ENCODE measurements at regions not wholly inside any gene's neighbourhood (a gene's known extent, or its start where the extent isn't known, plus 50 kb on each side); places are given as distances from the start of the nearest gene placed in this dataset.

DNA sequence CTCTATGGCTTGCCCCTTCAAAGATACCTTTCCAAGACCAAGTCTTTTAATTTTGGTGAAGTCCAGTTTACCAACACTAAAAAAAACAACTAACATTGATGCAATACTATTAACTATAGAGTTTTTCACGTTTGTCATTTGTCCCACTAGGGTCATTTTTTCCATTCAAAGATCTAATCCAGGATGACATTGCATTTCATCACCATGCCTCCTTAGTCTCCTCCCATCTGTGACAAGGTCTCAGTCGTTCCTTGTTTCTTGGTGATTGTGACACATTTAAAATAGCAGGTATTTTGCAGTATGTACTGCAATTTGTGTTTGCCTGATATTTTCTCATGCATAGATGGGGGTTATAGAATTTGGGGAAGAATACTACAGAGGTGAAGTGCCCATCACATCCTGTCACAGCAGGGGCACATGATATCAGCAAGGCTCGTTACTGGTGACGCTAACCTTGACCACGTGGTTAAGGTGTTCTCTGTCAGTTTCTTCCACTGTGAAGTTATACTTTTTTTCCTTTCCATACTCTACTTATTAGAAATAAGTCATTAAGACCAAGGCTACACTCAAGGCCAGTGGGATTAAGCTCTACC, 799.2 kb upstream of the RAB6C start:
- ATAC-seq = no peak
- Histone ChIP-seq H3K27me3 (no peaks in the 10 kb centered on the region), H3K36me3 (no peaks in the 10 kb centered on the region), H3K9me3 (no peaks in the 10 kb centered on the region), H3K4me1 (no peaks in the 10 kb centered on the region), H3K27ac (no peak overlapping the region), H3K4me3 (no peak overlapping the region)
- TF ChIP-seq, protein P1, sequence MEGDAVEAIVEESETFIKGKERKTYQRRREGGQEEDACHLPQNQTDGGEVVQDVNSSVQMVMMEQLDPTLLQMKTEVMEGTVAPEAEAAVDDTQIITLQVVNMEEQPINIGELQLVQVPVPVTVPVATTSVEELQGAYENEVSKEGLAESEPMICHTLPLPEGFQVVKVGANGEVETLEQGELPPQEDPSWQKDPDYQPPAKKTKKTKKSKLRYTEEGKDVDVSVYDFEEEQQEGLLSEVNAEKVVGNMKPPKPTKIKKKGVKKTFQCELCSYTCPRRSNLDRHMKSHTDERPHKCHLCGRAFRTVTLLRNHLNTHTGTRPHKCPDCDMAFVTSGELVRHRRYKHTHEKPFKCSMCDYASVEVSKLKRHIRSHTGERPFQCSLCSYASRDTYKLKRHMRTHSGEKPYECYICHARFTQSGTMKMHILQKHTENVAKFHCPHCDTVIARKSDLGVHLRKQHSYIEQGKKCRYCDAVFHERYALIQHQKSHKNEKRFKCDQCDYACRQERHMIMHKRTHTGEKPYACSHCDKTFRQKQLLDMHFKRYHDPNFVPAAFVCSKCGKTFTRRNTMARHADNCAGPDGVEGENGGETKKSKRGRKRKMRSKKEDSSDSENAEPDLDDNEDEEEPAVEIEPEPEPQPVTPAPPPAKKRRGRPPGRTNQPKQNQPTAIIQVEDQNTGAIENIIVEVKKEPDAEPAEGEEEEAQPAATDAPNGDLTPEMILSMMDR (IDR thresholded peaks at IDR 0.05) = no peak
- no peak for TF ChIP-seq EP300 (IDR thresholded peaks at IDR 0.05)
- TF ChIP-seq POLR2AphosphoS5 (IDR thresholded peaks at IDR 0.05) = no peak
- TF ChIP-seq POLR2A (IDR thresholded peaks at IDR 0.05) = no peak
- 64 to 67% methylated on average over 5 of the region's 5 CpGs for WGBS, 2 donors (ENCODE audit: low coverage in 1 of 2)

DNA sequence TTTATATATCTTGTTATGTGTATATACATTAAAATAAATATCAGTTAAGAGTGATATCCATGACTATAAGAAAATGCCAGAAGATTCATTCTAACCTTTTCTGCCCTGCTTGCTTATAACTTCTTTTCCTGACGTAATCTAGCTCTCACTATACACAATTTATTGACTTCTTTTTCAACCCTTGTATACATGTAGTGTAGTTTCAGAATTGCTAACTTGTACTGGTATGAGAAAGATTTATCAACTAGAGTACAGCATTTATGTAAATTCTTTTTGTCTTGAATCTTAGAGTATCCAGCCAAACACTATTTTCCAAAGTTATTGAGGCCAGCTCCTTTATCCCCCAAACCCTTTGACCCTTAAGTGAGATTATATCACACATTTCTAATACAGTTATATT, 798.0 kb upstream of the RAB6C start:
- no peaks in the 10 kb centered on the region for H3K4me1 ChIP-seq
- no peaks in the 10 kb centered on the region for H3K9me3 ChIP-seq
- no peaks in the 10 kb centered on the region for H3K36me3 ChIP-seq
- no peak overlapping the region for H3K4me3 ChIP-seq
- H3K27ac ChIP-seq = no peak overlapping the region
- H3K27me3 ChIP-seq = no peaks in the 10 kb centered on the region
- WGBS, 2 donors (ENCODE audit: low coverage in 1 of 2) = 75 to 100% methylated on average over 1 of the region's 1 CpG
- no peak for ATAC-seq
- TF ChIP-seq POLR2A (IDR thresholded peaks at IDR 0.05) = no peak
- TF ChIP-seq, protein P1 (IDR thresholded peaks at IDR 0.05) = no peak
- TF ChIP-seq POLR2AphosphoS5 (IDR thresholded peaks at IDR 0.05) = no peak
- TF ChIP-seq EP300 (IDR thresholded peaks at IDR 0.05) = no peak

DNA sequence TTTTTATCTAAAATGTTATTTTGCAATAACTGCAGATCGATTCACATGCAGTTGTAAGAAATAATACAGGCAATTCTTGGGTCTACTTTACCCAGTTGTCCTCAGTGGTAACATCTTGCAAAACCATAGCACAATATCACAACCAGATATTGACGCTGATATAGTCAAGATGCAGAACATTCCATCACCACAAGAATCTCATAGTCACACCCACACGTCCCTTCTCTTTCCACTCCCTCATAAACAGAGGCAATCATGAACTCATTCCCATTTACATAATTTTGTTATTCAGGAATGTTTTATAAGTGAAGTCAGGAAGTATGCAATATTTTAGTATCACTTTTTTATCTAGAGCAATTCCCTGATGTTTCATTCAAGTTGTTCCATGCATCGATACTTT, 797.5 kb upstream of the RAB6C start:
- H3K27ac ChIP-seq = no peak overlapping the region
- H3K4me1 ChIP-seq = no peaks in the 10 kb centered on the region
- no peak overlapping the region for H3K4me3 ChIP-seq
- no peak for TF ChIP-seq POLR2AphosphoS5 (IDR thresholded peaks at IDR 0.05)
- TF ChIP-seq EP300 (IDR thresholded peaks at IDR 0.05) = no peak
- no peak for TF ChIP-seq POLR2A (IDR thresholded peaks at IDR 0.05)
- TF ChIP-seq, protein P1 (IDR thresholded peaks at IDR 0.05) = no peak
- H3K9me3 ChIP-seq = no peaks in the 10 kb centered on the region
- 88 to 92% methylated on average over 4 of the region's 4 CpGs for WGBS, 2 donors (ENCODE audit: low coverage in 1 of 2)
- ATAC-seq = no peak
- no peaks in the 10 kb centered on the region for H3K36me3 ChIP-seq
- no peaks in the 10 kb centered on the region for H3K27me3 ChIP-seq

DNA sequence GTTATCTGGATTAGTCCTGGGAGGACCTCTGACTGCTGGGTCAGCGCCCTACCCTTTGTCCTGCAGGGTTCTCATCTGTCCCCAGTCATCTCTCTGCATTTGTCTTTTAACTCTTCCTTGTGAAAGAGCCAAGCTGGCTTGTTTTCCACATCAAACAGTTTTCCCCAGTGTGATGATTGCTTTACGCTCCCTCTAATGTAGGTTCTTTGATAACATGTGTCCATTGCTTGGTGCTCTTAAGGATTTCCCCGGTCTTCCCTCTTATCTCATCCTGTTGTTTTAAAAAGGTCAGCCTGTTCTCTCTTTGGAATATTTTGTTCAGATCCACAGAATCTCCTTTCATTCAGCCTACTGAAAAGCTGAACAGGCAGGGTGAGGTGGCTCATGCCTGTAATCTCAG, 792.1 kb upstream of the RAB6C start:
- no peak for ATAC-seq

DNA sequence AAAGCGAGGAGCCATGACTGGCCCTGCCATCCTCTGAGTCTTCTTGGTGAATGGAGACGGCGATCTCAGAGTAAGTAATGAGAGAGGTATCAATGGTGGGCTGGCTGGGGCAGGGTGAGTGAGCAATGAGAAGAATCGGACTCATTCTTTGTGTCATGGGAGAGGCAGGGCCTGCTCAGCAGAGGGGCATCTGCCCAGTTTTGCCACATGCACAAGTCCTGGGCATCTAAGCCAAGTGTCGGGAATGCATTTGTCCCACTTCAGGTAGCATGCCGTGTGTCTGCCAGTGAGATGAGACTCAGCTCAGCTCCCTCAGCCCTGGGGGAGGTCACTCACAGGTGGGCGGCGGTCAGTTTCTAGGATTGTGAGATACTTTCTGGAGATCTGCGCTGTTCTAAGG, 791.0 kb upstream of the RAB6C start:
- Histone ChIP-seq H3K9me3 (no peaks in the 10 kb centered on the region), H3K27ac (no peak overlapping the region), H3K36me3 (no peaks in the 10 kb centered on the region), H3K4me3 (no peak overlapping the region), H3K4me1 (no peaks in the 10 kb centered on the region), H3K27me3 (peaks cover 5% of the 10 kb centered on the region)
- no peak for TF ChIP-seq EP300 (IDR thresholded peaks at IDR 0.05)
- TF ChIP-seq, protein P1 (IDR thresholded peaks at IDR 0.05) = no peak
- TF ChIP-seq POLR2A (IDR thresholded peaks at IDR 0.05) = no peak
- no peak for TF ChIP-seq POLR2AphosphoS5 (IDR thresholded peaks at IDR 0.05)
- no peak for ATAC-seq
- WGBS, 2 donors (ENCODE audit: low coverage in 1 of 2) = 83 to 100% methylated on average over 1 to 5 of the region's 9 CpGs

More for the DNA sequence above, 792.1 kb upstream of the RAB6C start:
- Histone ChIP-seq H3K36me3 (no peaks in the 10 kb centered on the region), H3K4me3 (no peak overlapping the region), H3K27ac (no peak overlapping the region), H3K27me3 (peaks cover 5% of the 10 kb centered on the region), H3K4me1 (no peaks in the 10 kb centered on the region), H3K9me3 (no peaks in the 10 kb centered on the region)
- 69% methylated on average over 3 of the region's 3 CpGs; no CpG with 5 or more reads in 1 of the 2 donors for WGBS, 2 donors (ENCODE audit: low coverage in 1 of 2)
- TF ChIP-seq EP300 (IDR thresholded peaks at IDR 0.05) = no peak
- TF ChIP-seq POLR2A (IDR thresholded peaks at IDR 0.05) = no peak
- TF ChIP-seq POLR2AphosphoS5 (IDR thresholded peaks at IDR 0.05) = no peak
- TF ChIP-seq, protein P1 (IDR thresholded peaks at IDR 0.05) = no peak

Data from gastroesophageal sphincter (tissue), 4 donors.